ENCODE measurements at regions not wholly inside any gene's neighbourhood (a gene's known extent, or its start where the extent isn't known, plus 50 kb on each side); places are given as distances from the start of the nearest gene placed in this dataset.
"Not testable (repeated sequence)": the region's sequence is repeated elsewhere in the genome, so short reads cannot be mapped to it uniquely, and the experiment has no call there.

DNA sequence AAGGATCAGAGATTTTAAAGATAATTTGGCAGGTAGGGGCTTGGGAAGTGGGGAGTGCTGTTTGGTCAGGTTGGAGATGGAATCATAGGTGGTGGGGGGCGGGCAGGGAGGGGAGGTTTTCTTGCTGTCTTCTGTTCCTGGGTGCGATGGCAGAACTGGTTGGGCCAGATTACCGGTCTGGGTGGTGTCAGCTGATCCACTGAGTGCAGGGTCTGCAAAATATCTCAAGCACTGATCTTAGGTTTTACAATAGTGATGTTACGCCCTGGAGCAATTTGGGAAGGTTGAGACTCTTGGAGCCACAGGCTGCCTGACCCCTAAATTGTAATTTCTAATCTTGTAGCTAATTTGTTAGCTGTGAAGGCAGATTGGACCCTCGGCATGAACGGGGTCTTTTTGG, 78.0 kb upstream of the PARP8 start:
- DNase-seq (ENCODE audit: low read depth, low spot score): not testable (repeated sequence)

DNA sequence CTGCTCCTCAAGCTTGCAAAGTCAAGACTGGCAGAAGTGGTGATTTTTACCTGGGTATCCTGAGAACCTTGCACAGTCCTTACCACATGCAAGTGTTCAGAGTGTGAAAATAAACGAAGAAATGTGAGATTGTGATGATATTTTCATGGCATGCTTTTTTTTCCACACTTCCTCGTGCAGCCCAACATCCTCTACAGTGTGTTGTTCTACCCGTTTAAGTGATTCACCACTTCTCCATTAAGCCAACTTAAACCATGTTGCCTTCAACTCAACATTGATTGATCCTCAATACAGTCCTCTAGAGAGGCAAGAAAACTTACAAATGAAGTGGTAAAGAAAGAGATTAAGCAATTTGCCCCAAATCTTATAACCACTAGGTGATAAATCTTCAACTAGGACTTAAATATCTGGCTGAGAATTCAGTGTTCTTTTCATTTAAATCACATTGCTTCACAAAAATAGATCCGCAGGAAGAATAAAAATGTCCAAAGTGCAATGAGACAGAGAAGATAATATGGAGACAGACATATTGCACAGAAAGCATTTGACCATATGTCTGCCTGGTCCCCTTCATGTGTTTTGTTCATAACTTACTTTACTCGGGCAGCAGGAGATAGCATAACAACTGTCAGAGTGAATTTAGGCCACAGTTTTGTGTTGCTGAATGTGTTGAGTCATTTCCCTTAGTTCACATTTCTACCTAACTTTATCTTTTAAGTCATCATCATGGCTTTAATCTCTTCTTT, 75.8 kb upstream of the PARP8 start:
- not testable (repeated sequence) for DNase-seq (ENCODE audit: low read depth, low spot score)

DNA sequence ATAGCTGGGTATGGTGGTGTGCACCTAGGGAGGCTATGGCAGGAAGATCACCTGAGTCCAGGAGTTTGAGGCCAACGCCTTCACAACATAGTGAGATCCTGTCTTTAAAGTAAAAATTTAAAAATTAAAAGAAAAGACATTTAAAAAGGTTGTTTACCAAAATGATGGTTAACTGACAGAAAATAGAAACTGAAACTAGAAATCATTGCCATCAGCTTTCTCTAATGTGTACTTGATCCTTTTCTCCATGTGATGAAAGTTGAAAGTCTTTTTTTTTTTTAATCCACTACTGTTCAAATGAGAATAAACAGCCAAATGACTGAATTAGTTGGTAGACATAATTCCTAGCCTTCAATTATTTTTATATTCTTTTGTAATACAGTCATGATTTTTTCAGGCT, 75.1 kb upstream of the PARP8 start:
- not testable (repeated sequence) for DNase-seq (ENCODE audit: low read depth, low spot score)

DNA sequence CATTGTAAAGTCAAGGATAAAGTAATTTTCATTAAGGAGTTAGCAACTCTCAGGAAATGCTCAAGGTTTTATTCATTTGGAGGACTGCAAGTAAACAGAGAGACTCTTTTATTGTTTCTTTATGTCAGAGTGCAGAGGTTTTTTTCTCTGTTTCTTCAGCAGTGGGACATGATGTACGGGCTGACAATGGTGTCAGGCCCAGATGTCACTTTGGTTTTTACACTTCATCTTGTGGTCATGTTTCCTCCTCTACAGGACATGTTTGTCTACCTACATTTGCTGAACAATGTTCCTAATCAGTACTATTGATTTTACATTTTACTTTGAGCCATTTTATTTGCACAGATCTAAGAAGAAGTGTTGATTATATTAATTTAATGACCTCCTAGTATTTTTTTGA, 72.8 kb upstream of the PARP8 start:
- no peak for DNase-seq (ENCODE audit: low read depth, low spot score)

DNA sequence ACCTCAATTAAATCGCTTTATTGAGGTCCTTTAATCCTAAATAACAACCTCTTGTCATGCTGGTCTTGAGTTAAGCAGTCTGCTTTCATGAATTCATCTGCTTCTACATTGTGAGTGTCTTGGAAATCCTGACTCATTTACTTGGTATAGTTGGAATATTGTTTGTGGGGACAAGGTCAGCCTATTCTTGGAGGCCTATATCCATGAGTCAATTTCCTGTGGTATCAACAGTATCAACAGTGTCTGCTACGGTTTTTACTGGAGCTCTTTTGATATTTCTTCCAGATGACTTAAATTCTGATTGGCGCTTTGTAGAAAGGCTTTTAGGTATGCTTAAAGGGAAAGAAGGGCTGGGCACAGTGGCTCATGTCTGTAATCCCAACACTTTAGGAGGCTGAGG, 71.2 kb upstream of the PARP8 start:
- DNase-seq (ENCODE audit: low read depth, low spot score): peak; percentile 80

DNA sequence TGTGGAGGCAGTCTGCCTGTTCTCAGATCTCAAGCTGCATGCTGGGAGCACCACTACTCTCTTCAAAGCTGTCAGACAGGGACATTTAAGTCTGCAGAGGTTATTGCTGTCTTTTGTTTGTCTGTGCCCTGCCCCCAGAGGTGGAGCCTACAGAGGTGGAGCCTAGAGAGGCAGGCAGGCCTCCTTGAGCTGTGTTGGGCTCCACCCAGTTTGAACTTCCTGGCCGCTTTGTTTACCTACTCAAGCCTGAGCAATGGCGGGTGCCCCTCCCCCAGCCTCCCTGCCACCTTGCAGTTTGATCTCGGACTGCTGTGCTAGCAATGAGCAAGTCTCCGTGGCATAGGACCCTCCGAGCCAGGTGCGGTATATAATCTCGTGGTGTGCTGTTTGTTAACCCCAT, 64.9 kb upstream of the PARP8 start:
- DNase-seq (ENCODE audit: low read depth, low spot score): not testable (repeated sequence)

DNA sequence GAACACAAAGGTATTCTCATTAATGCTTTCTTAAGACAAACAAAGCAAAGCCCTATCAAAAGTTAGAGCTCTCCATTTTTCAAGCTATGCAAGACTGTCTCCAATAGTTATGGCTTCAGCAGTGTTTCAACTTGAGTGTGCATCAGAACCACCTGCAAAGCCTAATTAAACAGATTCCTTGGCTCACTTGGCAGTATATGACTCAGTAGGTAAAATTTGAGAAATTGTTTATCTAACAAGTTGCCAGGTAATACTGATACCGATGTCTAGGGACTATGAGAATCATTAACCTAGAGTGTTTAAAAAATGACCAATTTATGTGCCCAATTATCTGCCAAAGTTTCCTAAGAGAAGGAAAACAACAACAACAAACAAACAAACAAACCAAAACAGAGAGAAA, 60.3 kb upstream of the PARP8 start:
- no peak for DNase-seq (ENCODE audit: low read depth, low spot score)

DNA sequence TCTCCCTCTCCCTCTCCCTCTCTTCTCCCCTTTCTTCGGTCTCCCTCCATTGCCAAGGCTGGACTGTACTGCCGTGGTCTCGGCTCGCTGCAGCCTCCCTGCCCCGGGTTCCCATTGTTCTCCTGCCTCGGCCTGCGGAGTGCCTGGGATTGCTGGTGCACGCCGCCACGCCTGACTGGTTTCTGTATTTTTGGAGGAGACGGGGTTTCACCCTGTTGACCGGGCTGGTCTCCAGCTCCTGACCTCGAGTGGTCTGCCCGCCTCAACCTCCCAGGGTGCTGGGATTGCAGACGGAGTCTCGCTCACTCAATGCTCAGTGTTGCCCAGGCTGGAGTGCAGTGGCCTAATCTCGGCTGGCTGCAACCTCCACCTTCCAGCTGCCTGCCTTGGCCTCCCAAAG, 59.0 kb upstream of the PARP8 start:
- not testable (repeated sequence) for DNase-seq (ENCODE audit: low read depth, low spot score)

DNA sequence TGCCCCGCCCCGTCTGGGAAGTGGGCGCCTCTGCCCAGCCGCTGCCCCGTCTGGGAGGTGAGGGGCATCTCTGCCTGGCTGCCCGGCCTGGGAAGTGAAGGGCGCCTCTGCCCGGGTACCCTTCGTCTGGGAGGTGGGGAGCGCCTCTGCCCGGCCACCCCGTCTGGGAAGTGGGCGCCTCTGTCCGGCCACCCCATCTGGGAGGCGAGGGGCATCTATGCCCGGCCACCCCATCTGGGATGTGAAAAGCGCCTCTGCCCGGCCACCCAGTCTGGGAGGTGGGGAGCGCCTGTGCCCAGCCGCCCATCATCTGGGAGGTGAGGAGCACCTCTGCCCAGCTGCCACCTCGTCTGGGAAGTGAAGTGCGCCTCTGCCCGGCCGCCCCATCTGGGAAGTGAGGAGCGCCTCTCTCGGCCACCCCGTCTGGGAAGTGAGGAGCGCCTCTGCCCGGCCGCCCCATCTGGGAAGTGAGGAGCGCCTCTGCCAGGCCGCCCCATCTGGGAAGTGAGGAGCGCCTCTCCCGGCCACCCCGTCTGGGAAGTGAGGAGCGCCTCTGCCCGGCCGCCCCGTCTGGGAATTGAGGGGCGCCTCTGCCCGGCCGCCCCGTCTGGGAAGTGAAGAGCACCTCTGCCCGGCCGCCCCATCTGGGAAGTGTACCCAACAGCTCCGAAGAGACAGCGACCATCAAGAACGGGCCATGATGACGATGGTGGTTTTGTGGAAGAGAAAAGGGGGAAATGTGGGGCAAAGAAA, 58.3 kb upstream of the PARP8 start:
- DNase-seq (ENCODE audit: low read depth, low spot score): not testable (repeated sequence)

DNA sequence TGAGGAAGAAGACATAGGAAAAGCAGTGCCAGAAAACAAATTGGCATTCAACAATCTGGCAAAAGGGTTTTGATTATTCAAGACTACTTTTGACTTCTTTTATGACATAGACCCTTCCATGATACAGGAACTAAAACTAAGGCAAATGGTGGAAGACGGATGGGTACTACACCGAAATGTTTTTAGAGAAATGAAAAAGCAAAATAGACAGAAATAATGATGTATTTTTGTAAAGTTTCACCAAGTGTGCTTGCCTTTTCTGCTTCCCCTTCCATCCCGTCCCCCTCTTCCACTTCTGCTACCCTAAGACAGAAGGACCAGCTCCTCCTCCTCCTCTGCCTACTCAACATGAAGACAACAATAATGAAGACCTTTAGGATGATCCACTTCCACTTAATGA, 53.4 kb upstream of the PARP8 start:
- not testable (repeated sequence) for DNase-seq (ENCODE audit: low read depth, low spot score)
